A549 (cell line): ENCODE measurements at regions not wholly inside any gene's neighbourhood (a gene's known extent, or its start where the extent isn't known, plus 50 kb on each side); places are given as distances from the start of the nearest gene placed in this dataset.

Experiments used
- BHLHE40 ChIP-seq: IDR thresholded peaks from 2 replicates; pipeline ENCODE4 v1.6.1; 2012; ENCODE audit warnings: low read depth, low read length, inconsistent platforms
- CEBPB ChIP-seq, 2 experiments: fragments of >200 bp in 1 of 2; sonication (Bioruptor Twin) in 1 of 2; formaldehyde crosslinking in 1 of 2; IDR thresholded peaks; 2 replicates each; pipeline ENCODE4 v1.6.1; 2012 to 2016
- CHD2 ChIP-seq: fragments of 150-350 bp; IDR thresholded peaks from 2 replicates; pipeline ENCODE4 v1.6.1; 2014; ENCODE audit warnings: low read length; ENCODE audit not compliant: partially characterized antibody
- EP300 ChIP-seq, 2 experiments: fragments of >200 bp; sonication (Bioruptor Twin); formaldehyde crosslinking; IDR thresholded peaks; 2 replicates in 1 of 2; 3 replicates in 1 of 2; pipeline ENCODE4 v1.6.1; 2016 to 2017
- NPAS2 ChIP-seq: fragments of 250-450 bp; sonication (Bioruptor Pico); IDR thresholded peaks from 2 replicates; pipeline ENCODE4 v1.8.0; 2022; ENCODE audit warnings: mild to moderate bottlenecking, moderate library complexity, borderline replicate concordance
- PHF8 ChIP-seq: fragments of 200-600 bp; sonication (generic); IDR thresholded peaks from 2 replicates; pipeline ENCODE4 v1.6.1; 2016; ENCODE audit warnings: low read depth, mild to moderate bottlenecking, antibody characterized with exemption, moderate library complexity, borderline replicate concordance
- POLR2A ChIP-seq: IDR thresholded peaks from 2 replicates; pipeline ENCODE4 v1.6.1; 2012; ENCODE audit warnings: mild to moderate bottlenecking, low read length
- RCOR1 ChIP-seq: fragments of 150-350 bp; IDR thresholded peaks from 2 replicates; pipeline ENCODE4 v1.6.1; 2014; ENCODE audit warnings: antibody characterized with exemption, low read length, low read depth
- ZFP36 ChIP-seq: fragments of 450-650 bp; IDR thresholded peaks from 2 replicates; pipeline ENCODE4 v1.6.1; 2014; ENCODE audit warnings: borderline replicate concordance; ENCODE audit not compliant: partially characterized antibody
- TF ChIP-seq, protein P1 (sequence below): fragments of >200 bp; sonication (Bioruptor Twin); formaldehyde crosslinking; IDR thresholded peaks from 3 replicates; pipeline ENCODE4 v1.5.1; 2016
- TF ChIP-seq, protein P2 (sequence below): fragments of 150-350 bp; IDR thresholded peaks from 2 replicates; pipeline ENCODE4 v1.6.1; 2014; ENCODE audit warnings: low read depth, mild to moderate bottlenecking, low read length
- TF ChIP-seq, protein P3 (sequence below): fragments of 200-600 bp; sonication (generic); IDR thresholded peaks from 2 replicates; pipeline ENCODE4 v1.6.1; 2016; ENCODE audit warnings: antibody characterized with exemption, mild to moderate bottlenecking, moderate library complexity
- TF ChIP-seq, protein P4 (sequence below): IDR thresholded peaks from 2 replicates; pipeline ENCODE4 v1.6.1; 2012; ENCODE audit warnings: low read depth, borderline replicate concordance
- TF ChIP-seq, protein P5 (sequence below): IDR thresholded peaks from 2 replicates; pipeline ENCODE4 v1.6.1; 2012

DNA sequence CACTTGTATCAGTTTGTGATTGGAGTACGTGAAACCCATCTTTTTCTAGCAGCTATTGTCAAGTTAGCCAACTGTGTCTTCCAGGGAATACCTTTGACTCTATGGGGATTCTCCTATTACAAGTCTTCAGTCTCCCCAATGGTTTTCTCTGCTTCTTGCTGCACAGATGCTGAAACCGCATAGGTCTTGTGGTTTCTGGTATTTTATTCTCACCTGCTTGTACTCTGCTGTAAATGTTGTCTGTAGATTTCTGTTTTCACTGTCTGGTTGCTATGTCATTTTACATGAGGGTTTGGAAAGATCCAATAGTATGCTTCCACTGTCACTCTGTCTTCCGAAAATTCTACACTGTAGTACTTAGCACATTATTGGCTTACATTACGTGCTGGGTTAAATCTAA, 1196.9 kb upstream of the C9orf72 start:
- TF ChIP-seq NPAS2 (CRISPR knock-in tag) (no peak), RCOR1 (no peak), CEBPB (IDR thresholded peaks at IDR 0.05) (no peak), POLR2A (no peak), EP300 (IDR thresholded peaks at IDR 0.05) (no peak), ZFP36 (no peak), BHLHE40 (no peak), CHD2 (no peak), PHF8 (no peak)
- TF ChIP-seq, protein P1, sequence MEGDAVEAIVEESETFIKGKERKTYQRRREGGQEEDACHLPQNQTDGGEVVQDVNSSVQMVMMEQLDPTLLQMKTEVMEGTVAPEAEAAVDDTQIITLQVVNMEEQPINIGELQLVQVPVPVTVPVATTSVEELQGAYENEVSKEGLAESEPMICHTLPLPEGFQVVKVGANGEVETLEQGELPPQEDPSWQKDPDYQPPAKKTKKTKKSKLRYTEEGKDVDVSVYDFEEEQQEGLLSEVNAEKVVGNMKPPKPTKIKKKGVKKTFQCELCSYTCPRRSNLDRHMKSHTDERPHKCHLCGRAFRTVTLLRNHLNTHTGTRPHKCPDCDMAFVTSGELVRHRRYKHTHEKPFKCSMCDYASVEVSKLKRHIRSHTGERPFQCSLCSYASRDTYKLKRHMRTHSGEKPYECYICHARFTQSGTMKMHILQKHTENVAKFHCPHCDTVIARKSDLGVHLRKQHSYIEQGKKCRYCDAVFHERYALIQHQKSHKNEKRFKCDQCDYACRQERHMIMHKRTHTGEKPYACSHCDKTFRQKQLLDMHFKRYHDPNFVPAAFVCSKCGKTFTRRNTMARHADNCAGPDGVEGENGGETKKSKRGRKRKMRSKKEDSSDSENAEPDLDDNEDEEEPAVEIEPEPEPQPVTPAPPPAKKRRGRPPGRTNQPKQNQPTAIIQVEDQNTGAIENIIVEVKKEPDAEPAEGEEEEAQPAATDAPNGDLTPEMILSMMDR, result no peak
- TF ChIP-seq, protein P2, sequence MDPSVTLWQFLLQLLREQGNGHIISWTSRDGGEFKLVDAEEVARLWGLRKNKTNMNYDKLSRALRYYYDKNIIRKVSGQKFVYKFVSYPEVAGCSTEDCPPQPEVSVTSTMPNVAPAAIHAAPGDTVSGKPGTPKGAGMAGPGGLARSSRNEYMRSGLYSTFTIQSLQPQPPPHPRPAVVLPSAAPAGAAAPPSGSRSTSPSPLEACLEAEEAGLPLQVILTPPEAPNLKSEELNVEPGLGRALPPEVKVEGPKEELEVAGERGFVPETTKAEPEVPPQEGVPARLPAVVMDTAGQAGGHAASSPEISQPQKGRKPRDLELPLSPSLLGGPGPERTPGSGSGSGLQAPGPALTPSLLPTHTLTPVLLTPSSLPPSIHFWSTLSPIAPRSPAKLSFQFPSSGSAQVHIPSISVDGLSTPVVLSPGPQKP, result no peak
- TF ChIP-seq, protein P3, sequence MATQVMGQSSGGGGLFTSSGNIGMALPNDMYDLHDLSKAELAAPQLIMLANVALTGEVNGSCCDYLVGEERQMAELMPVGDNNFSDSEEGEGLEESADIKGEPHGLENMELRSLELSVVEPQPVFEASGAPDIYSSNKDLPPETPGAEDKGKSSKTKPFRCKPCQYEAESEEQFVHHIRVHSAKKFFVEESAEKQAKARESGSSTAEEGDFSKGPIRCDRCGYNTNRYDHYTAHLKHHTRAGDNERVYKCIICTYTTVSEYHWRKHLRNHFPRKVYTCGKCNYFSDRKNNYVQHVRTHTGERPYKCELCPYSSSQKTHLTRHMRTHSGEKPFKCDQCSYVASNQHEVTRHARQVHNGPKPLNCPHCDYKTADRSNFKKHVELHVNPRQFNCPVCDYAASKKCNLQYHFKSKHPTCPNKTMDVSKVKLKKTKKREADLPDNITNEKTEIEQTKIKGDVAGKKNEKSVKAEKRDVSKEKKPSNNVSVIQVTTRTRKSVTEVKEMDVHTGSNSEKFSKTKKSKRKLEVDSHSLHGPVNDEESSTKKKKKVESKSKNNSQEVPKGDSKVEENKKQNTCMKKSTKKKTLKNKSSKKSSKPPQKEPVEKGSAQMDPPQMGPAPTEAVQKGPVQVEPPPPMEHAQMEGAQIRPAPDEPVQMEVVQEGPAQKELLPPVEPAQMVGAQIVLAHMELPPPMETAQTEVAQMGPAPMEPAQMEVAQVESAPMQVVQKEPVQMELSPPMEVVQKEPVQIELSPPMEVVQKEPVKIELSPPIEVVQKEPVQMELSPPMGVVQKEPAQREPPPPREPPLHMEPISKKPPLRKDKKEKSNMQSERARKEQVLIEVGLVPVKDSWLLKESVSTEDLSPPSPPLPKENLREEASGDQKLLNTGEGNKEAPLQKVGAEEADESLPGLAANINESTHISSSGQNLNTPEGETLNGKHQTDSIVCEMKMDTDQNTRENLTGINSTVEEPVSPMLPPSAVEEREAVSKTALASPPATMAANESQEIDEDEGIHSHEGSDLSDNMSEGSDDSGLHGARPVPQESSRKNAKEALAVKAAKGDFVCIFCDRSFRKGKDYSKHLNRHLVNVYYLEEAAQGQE, result no peak
- TF ChIP-seq, protein P4, sequence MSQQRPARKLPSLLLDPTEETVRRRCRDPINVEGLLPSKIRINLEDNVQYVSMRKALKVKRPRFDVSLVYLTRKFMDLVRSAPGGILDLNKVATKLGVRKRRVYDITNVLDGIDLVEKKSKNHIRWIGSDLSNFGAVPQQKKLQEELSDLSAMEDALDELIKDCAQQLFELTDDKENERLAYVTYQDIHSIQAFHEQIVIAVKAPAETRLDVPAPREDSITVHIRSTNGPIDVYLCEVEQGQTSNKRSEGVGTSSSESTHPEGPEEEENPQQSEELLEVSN, result no peak
- TF ChIP-seq, protein P5, sequence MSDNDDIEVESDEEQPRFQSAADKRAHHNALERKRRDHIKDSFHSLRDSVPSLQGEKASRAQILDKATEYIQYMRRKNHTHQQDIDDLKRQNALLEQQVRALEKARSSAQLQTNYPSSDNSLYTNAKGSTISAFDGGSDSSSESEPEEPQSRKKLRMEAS, result no peak
